WTC11 (cell line): ENCODE measurements at regions not wholly inside any gene's neighbourhood (a gene's known extent, or its start where the extent isn't known, plus 50 kb on each side); places are given as distances from the start of the nearest gene placed in this dataset.

Experiments
- ATAC-seq: fragments of 200-7000 bp; cut with Tn5 transposase; 2 replicates; pipeline ENCODE4 v1.10.0; 2021; ENCODE audit warnings: mild to moderate bottlenecking, moderate library complexity
- CTCF ChIA-PET: fragments of 300-600 bp; sonication (Branson Sonifier 250); formaldehyde crosslinking; loops from one replicate; lab custom pipeline; 2021; ENCODE audit warnings: antibody characterized with exemption; lab: Charles Lee
- POLR2A ChIA-PET: fragments of 350-600 bp; sonication (Branson Sonifier 250); formaldehyde crosslinking; loops from one replicate; lab custom pipeline; 2021; ENCODE audit warnings: antibody characterized with exemption; lab: Charles Lee
- DNase-seq: peaks from one replicate; pipeline ENCODE4 v3.0.0; 2021; ENCODE audit warnings: low spot score
- H3K27ac Mint-ChIP-seq: 2 replicates; pipeline ENCODE4 v1.8.0; 2021; ENCODE audit warnings: mixed read lengths
- H3K27me3 Mint-ChIP-seq: 2 replicates; pipeline ENCODE4 v1.8.0; 2021; ENCODE audit warnings: low read depth, mild to moderate bottlenecking, moderate library complexity, mixed read lengths
- H3K36me3 Mint-ChIP-seq: 2 replicates; pipeline ENCODE4 v1.8.0; 2021; ENCODE audit warnings: mixed read lengths
- H3K4me1 Mint-ChIP-seq: 2 replicates; pipeline ENCODE4 v1.8.0; 2022; ENCODE audit warnings: mixed read lengths
- H3K4me3 Mint-ChIP-seq: 2 replicates; pipeline ENCODE4 v1.8.0; 2021; ENCODE audit warnings: mild to moderate bottlenecking, moderate library complexity, mixed read lengths
- H3K9me3 Mint-ChIP-seq: 2 replicates; pipeline ENCODE4 v1.8.0; 2021; ENCODE audit warnings: mixed read lengths
- CREM ChIP-seq: sonication (generic); formaldehyde crosslinking; IDR thresholded peaks from 2 replicates; pipeline ENCODE4 v1.8.1; 2022; ENCODE audit warnings: mild to moderate bottlenecking, missing genetic modification reagents, moderate library complexity
- EMX1 ChIP-seq: fragments of 250-450 bp; sonication (Bioruptor Pico); IDR thresholded peaks from 2 replicates; pipeline ENCODE4 v1.8.0; 2021; ENCODE audit warnings: mild to moderate bottlenecking
- ESRRA ChIP-seq: sonication (generic); formaldehyde crosslinking; IDR thresholded peaks from 2 replicates; pipeline ENCODE4 v1.8.1; 2022; ENCODE audit warnings: mild to moderate bottlenecking, missing genetic modification reagents, borderline replicate concordance
- FOXP1 ChIP-seq: sonication (generic); formaldehyde crosslinking; IDR thresholded peaks from 2 replicates; pipeline ENCODE4 v1.8.0; 2022; ENCODE audit warnings: missing genetic modification reagents, mild to moderate bottlenecking, moderate library complexity, borderline replicate concordance
- GABPB1 ChIP-seq: sonication (generic); formaldehyde crosslinking; IDR thresholded peaks from 2 replicates; pipeline ENCODE4 v1.8.1; 2023; ENCODE audit warnings: mild to moderate bottlenecking, missing genetic modification reagents
- IRF2 ChIP-seq: sonication (generic); formaldehyde crosslinking; IDR thresholded peaks from 2 replicates; pipeline ENCODE4 v1.8.0; 2022; ENCODE audit warnings: low read depth, missing genetic modification reagents, borderline replicate concordance
- MYBL2 ChIP-seq: sonication (generic); formaldehyde crosslinking; IDR thresholded peaks from 2 replicates; pipeline ENCODE4 v1.8.1; 2023; ENCODE audit warnings: mild to moderate bottlenecking, moderate library complexity, missing genetic modification reagents
- NR1H2 ChIP-seq: sonication (generic); formaldehyde crosslinking; IDR thresholded peaks from 2 replicates; pipeline ENCODE4 v1.9.0; 2021; ENCODE audit warnings: mild to moderate bottlenecking, moderate library complexity, missing genetic modification reagents
- NR3C1 ChIP-seq: sonication (generic); formaldehyde crosslinking; conservative IDR thresholded peaks from 2 replicates; pipeline ENCODE4 v1.8.1; 2023; ENCODE audit warnings: low read depth, mild to moderate bottlenecking, missing genetic modification reagents
- SMAD3 ChIP-seq: sonication (generic); formaldehyde crosslinking; IDR thresholded peaks from 2 replicates; pipeline ENCODE4 v1.8.0; 2022; ENCODE audit warnings: missing genetic modification reagents, mild to moderate bottlenecking, borderline replicate concordance
- SP1 ChIP-seq: sonication (generic); formaldehyde crosslinking; conservative IDR thresholded peaks from 2 replicates; pipeline ENCODE4 v1.8.1; 2022; ENCODE audit warnings: missing genetic modification reagents
- TEAD1 ChIP-seq: sonication (generic); formaldehyde crosslinking; IDR thresholded peaks from 2 replicates; pipeline ENCODE4 v1.8.0; 2022; ENCODE audit warnings: mild to moderate bottlenecking, missing genetic modification reagents
- TEAD4 ChIP-seq: sonication (generic); formaldehyde crosslinking; IDR thresholded peaks from 2 replicates; pipeline ENCODE4 v1.8.0; 2022; ENCODE audit warnings: mild to moderate bottlenecking, missing genetic modification reagents
- ZNF396 ChIP-seq: fragments of 250-450 bp; sonication (Bioruptor Pico); IDR thresholded peaks from 2 replicates; pipeline ENCODE4 v1.8.0; 2021; ENCODE audit warnings: mild to moderate bottlenecking, moderate library complexity, borderline replicate concordance
- ZNF416 ChIP-seq: fragments of 250-450 bp; sonication (Bioruptor Pico); IDR thresholded peaks from 2 replicates; pipeline ENCODE4 v1.9.0; 2021; ENCODE audit warnings: mild to moderate bottlenecking, inconsistent platforms
- ZNF423 ChIP-seq: fragments of 250-450 bp; sonication (Bioruptor Pico); IDR thresholded peaks from 2 replicates; pipeline ENCODE4 v2.1.2; 2022; ENCODE audit warnings: mild to moderate bottlenecking, moderate library complexity
- TF ChIP-seq, protein P1 (sequence below): sonication (generic); formaldehyde crosslinking; IDR thresholded peaks from 2 replicates; pipeline ENCODE4 v1.8.1; 2022; ENCODE audit warnings: mild to moderate bottlenecking, moderate library complexity, missing genetic modification reagents
- TF ChIP-seq, protein P2 (sequence below): sonication (generic); formaldehyde crosslinking; IDR thresholded peaks from 2 replicates; pipeline ENCODE4 v1.8.0; 2022; ENCODE audit warnings: mild to moderate bottlenecking, missing genetic modification reagents
- TF ChIP-seq, protein P3 (sequence below): sonication (generic); formaldehyde crosslinking; IDR thresholded peaks from 2 replicates; pipeline ENCODE4 v1.8.0; 2022; ENCODE audit warnings: missing genetic modification reagents
- TF ChIP-seq, protein P4 (sequence below): fragments of 250-450 bp; sonication (Bioruptor Pico); IDR thresholded peaks from 2 replicates; pipeline ENCODE4 v1.8.0; 2021; ENCODE audit warnings: mild to moderate bottlenecking
- TF ChIP-seq, protein P5 (sequence below): sonication (generic); formaldehyde crosslinking; conservative IDR thresholded peaks from 2 replicates; pipeline ENCODE4 v1.8.1; 2022; ENCODE audit warnings: mild to moderate bottlenecking, missing genetic modification reagents
- TF ChIP-seq, protein P6 (sequence below): fragments of 250-450 bp; sonication (Bioruptor Pico); IDR thresholded peaks from 2 replicates; pipeline ENCODE4 v1.9.0; 2021; ENCODE audit warnings: mild to moderate bottlenecking
- TF ChIP-seq, protein P7 (sequence below): sonication (generic); formaldehyde crosslinking; IDR thresholded peaks from 2 replicates; pipeline ENCODE4 v1.8.0; 2022; ENCODE audit warnings: mild to moderate bottlenecking, missing genetic modification reagents

DNA sequence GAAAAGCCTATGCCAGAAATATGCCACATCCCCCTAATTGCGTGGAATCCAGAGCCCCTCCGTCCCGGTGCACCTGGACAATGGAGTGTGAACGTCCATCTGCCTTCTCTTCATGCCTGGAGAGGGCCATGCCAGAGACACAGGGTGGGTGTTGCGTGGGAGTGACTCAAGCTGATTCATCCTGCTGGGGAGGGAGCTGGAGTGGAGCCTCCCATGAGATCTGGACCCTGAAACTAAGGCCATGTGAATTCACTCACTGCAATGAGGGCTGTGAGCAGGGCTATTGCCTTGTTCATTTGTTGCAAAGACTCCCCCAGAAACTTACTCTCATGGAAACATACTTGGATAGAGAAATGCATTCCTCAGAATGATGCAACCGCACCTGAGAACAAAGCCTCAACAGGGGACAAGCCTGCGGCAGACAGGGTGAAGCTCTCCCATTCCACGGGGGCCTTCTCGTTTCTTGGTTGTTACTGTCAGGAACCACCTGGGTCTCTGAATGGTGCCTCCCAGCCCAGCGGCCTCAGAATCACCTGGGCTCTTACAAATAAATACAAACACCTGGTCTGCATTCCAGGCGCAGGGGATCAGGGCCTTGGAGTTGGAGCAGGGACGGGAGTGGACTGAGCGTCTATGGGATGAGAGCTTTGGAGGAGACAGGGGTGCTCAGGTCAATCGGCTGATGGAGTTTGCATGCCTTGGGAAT, 1031.2 kb downstream of the BRD1 start:
- peaks cover 11% of the 10 kb centered on the region for H3K4me1 Mint-ChIP-seq
- TF ChIP-seq NR3C1 (CRISPR knock-in tag) (no peak), MYBL2 (CRISPR knock-in tag) (no peak), ESRRA (CRISPR knock-in tag) (no peak), ZNF423 (peak; percentile 63; the same call in 1 of the 2 replicates), TEAD4 (CRISPR knock-in tag) (no peak), EMX1 (CRISPR knock-in tag) (no peak), FOXP1 (CRISPR knock-in tag) (no peak), IRF2 (no peak), SP1 (no peak), ZNF416 (CRISPR knock-in tag) (no peak), GABPB1 (CRISPR knock-in tag) (no peak), ZNF396 (CRISPR knock-in tag) (no peak)
- TF ChIP-seq, protein P1, sequence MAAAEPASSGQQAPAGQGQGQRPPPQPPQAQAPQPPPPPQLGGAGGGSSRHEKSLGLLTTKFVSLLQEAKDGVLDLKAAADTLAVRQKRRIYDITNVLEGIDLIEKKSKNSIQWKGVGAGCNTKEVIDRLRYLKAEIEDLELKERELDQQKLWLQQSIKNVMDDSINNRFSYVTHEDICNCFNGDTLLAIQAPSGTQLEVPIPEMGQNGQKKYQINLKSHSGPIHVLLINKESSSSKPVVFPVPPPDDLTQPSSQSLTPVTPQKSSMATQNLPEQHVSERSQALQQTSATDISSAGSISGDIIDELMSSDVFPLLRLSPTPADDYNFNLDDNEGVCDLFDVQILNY (CRISPR knock-in tag), result no peak
- TF ChIP-seq, protein P2, sequence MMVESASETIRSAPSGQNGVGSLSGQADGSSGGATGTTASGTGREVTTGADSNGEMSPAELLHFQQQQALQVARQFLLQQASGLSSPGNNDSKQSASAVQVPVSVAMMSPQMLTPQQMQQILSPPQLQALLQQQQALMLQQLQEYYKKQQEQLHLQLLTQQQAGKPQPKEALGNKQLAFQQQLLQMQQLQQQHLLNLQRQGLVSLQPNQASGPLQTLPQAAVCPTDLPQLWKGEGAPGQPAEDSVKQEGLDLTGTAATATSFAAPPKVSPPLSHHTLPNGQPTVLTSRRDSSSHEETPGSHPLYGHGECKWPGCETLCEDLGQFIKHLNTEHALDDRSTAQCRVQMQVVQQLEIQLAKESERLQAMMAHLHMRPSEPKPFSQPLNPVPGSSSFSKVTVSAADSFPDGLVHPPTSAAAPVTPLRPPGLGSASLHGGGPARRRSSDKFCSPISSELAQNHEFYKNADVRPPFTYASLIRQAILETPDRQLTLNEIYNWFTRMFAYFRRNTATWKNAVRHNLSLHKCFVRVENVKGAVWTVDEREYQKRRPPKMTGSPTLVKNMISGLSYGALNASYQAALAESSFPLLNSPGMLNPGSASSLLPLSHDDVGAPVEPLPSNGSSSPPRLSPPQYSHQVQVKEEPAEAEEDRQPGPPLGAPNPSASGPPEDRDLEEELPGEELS, result no peak
- TF ChIP-seq, protein P3, sequence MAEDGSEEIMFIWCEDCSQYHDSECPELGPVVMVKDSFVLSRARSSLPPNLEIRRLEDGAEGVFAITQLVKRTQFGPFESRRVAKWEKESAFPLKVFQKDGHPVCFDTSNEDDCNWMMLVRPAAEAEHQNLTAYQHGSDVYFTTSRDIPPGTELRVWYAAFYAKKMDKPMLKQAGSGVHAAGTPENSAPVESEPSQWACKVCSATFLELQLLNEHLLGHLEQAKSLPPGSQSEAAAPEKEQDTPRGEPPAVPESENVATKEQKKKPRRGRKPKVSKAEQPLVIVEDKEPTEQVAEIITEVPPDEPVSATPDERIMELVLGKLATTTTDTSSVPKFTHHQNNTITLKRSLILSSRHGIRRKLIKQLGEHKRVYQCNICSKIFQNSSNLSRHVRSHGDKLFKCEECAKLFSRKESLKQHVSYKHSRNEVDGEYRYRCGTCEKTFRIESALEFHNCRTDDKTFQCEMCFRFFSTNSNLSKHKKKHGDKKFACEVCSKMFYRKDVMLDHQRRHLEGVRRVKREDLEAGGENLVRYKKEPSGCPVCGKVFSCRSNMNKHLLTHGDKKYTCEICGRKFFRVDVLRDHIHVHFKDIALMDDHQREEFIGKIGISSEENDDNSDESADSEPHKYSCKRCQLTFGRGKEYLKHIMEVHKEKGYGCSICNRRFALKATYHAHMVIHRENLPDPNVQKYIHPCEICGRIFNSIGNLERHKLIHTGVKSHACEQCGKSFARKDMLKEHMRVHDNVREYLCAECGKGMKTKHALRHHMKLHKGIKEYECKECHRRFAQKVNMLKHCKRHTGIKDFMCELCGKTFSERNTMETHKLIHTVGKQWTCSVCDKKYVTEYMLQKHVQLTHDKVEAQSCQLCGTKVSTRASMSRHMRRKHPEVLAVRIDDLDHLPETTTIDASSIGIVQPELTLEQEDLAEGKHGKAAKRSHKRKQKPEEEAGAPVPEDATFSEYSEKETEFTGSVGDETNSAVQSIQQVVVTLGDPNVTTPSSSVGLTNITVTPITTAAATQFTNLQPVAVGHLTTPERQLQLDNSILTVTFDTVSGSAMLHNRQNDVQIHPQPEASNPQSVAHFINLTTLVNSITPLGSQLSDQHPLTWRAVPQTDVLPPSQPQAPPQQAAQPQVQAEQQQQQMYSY, result peak; percentile 74
- TF ChIP-seq, protein P4, sequence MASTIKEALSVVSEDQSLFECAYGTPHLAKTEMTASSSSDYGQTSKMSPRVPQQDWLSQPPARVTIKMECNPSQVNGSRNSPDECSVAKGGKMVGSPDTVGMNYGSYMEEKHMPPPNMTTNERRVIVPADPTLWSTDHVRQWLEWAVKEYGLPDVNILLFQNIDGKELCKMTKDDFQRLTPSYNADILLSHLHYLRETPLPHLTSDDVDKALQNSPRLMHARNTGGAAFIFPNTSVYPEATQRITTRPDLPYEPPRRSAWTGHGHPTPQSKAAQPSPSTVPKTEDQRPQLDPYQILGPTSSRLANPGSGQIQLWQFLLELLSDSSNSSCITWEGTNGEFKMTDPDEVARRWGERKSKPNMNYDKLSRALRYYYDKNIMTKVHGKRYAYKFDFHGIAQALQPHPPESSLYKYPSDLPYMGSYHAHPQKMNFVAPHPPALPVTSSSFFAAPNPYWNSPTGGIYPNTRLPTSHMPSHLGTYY, result no peak
- TF ChIP-seq, protein P5, sequence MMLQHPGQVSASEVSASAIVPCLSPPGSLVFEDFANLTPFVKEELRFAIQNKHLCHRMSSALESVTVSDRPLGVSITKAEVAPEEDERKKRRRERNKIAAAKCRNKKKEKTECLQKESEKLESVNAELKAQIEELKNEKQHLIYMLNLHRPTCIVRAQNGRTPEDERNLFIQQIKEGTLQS, result peak; percentile 68
- TF ChIP-seq, all 79 proteins: peak for 3
- ChIA-PET POLR2A (interaction anchor here (1.2 to 1.3 kb wide), 2 partner anchors 14 to 27 kb away, joined by 3 read pairs; no protein-coding TSS in a partner anchor), CTCF (interaction anchor here (0.9 to 3.5 kb wide), 4 partner anchors 14 to 98 kb away, joined by 3 to 17 read pairs (median 4); no protein-coding TSS in a partner anchor)
- ATAC-seq (peak; percentile 84), DNase-seq (peak; percentile 66)
- H3K9me3 Mint-ChIP-seq, result peaks cover 24% of the 10 kb centered on the region
- H3K27ac Mint-ChIP-seq, result peak overlapping the region; percentile 82
- no peaks in the 10 kb centered on the region for H3K27me3 Mint-ChIP-seq
- H3K36me3 Mint-ChIP-seq, result peaks cover 16% of the 10 kb centered on the region
- H3K4me3 Mint-ChIP-seq, result no peak overlapping the region

DNA sequence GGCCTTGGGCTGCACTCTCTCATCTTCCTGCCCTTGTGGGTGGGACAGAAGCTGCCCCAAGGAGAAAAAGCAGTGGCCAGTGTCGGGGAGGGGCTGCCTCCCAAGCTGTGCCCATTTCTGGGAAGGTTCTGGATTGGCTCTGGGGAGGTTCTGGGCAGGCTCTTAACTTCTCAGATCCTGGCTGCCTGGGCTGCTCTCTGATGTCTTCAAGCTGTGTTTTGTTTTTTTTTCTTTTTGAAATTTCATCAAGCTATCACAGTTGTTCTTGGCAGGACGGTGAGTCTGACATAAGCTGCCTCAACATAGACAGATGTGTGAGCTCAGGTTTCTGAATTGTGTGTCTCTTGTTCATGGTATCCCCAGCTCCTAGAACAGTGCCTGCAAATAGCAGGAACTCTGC, 1032.0 kb downstream of the BRD1 start:
- H3K27me3 Mint-ChIP-seq, result no peaks in the 10 kb centered on the region
- POLR2A ChIA-PET, result interaction anchor here (1.2 kb wide), 1 partner anchor 13 kb away, joined by 3 read pairs; no protein-coding TSS in a partner anchor
- no peak overlapping the region for H3K4me3 Mint-ChIP-seq
- DNase-seq, result no peak
- peak overlapping the region; percentile 82; the same call in 1 of the 2 replicates for H3K27ac Mint-ChIP-seq
- ATAC-seq, result no peak
- peaks cover 11% of the 10 kb centered on the region for H3K4me1 Mint-ChIP-seq
- peaks cover 16% of the 10 kb centered on the region for H3K36me3 Mint-ChIP-seq
- H3K9me3 Mint-ChIP-seq, result peaks cover 24% of the 10 kb centered on the region
- CTCF ChIA-PET, result interaction anchor here (0.9 to 3.5 kb wide), 2 partner anchors 13 to 99 kb away, joined by 5 to 17 read pairs; no protein-coding TSS in a partner anchor
- TF ChIP-seq CREM (CRISPR knock-in tag), result no peak
- TF ChIP-seq TEAD1 (CRISPR knock-in tag), result no peak
- TF ChIP-seq, protein P6, sequence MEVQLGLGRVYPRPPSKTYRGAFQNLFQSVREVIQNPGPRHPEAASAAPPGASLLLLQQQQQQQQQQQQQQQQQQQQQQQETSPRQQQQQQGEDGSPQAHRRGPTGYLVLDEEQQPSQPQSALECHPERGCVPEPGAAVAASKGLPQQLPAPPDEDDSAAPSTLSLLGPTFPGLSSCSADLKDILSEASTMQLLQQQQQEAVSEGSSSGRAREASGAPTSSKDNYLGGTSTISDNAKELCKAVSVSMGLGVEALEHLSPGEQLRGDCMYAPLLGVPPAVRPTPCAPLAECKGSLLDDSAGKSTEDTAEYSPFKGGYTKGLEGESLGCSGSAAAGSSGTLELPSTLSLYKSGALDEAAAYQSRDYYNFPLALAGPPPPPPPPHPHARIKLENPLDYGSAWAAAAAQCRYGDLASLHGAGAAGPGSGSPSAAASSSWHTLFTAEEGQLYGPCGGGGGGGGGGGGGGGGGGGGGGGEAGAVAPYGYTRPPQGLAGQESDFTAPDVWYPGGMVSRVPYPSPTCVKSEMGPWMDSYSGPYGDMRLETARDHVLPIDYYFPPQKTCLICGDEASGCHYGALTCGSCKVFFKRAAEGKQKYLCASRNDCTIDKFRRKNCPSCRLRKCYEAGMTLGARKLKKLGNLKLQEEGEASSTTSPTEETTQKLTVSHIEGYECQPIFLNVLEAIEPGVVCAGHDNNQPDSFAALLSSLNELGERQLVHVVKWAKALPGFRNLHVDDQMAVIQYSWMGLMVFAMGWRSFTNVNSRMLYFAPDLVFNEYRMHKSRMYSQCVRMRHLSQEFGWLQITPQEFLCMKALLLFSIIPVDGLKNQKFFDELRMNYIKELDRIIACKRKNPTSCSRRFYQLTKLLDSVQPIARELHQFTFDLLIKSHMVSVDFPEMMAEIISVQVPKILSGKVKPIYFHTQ (CRISPR knock-in tag), result no peak
- no peak for TF ChIP-seq NR1H2 (CRISPR knock-in tag)
- TF ChIP-seq, protein P7, sequence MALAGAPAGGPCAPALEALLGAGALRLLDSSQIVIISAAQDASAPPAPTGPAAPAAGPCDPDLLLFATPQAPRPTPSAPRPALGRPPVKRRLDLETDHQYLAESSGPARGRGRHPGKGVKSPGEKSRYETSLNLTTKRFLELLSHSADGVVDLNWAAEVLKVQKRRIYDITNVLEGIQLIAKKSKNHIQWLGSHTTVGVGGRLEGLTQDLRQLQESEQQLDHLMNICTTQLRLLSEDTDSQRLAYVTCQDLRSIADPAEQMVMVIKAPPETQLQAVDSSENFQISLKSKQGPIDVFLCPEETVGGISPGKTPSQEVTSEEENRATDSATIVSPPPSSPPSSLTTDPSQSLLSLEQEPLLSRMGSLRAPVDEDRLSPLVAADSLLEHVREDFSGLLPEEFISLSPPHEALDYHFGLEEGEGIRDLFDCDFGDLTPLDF (CRISPR knock-in tag), result no peak
- no peak for TF ChIP-seq SMAD3 (CRISPR knock-in tag)
